WTC11 (cell line): ENCODE measurements at regions not wholly inside any gene's neighbourhood (a gene's known extent, or its start where the extent isn't known, plus 50 kb on each side); places are given as distances from the start of the nearest gene placed in this dataset.

ENCODE experiments used
- NR2C2 ChIP-seq: sonication (generic); formaldehyde crosslinking; IDR thresholded peaks from 2 replicates; pipeline ENCODE4 v1.8.0; 2022; ENCODE audit warnings: mild to moderate bottlenecking, missing genetic modification reagents
- TF ChIP-seq, protein P1 (sequence below): sonication (generic); formaldehyde crosslinking; IDR thresholded peaks from 2 replicates; pipeline ENCODE4 v1.8.1; 2023; ENCODE audit warnings: mild to moderate bottlenecking, missing genetic modification reagents, moderate library complexity

DNA sequence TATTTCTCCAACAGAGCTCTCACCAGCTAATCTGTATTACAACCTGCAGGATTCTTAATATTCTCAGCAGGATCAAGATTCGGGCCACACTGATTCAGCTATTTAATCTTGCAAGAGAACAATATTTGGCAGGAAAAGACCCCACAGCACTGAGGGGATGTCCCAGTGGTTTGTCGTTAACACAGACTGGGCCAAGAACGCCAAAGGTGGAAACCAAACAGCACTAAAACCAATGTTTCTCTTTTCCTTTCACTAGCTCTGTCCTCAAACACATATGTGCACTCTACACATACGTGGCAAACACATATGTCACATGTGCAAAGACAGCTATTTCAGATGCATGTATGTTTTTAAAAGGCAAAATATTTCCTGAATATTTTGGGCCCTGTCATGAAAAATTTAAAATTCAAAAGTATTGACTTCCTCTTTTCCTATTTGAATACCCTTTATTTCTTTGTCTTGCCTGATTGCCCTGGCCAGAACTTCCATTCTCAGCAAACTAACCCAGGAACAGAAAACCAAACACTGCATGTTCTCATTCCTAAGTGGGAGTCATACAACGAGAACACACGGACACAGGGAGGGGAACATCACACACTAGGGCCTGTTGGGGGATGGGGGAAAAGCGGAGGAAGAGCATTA, 51.7 kb upstream of the NEBL start:
- TF ChIP-seq, protein P1, sequence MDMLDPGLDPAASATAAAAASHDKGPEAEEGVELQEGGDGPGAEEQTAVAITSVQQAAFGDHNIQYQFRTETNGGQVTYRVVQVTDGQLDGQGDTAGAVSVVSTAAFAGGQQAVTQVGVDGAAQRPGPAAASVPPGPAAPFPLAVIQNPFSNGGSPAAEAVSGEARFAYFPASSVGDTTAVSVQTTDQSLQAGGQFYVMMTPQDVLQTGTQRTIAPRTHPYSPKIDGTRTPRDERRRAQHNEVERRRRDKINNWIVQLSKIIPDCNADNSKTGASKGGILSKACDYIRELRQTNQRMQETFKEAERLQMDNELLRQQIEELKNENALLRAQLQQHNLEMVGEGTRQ (CRISPR knock-in tag), result no peak
- TF ChIP-seq NR2C2, result no peak
